Endothelial cell (in vitro differentiated cells): ENCODE measurements at regions not wholly inside any gene's neighbourhood (a gene's known extent, or its start where the extent isn't known, plus 50 kb on each side); places are given as distances from the start of the nearest gene placed in this dataset.

Source experiments
- DNase-seq: peaks from one replicate; pipeline ENCODE4 v3.0.0; 2021; ENCODE audit warnings: low spot score
- H3K27ac Mint-ChIP-seq: one replicate; pipeline ENCODE4 v1.8.0; 2021; ENCODE audit warnings: mixed read lengths, inconsistent platforms; ENCODE audit not compliant: unreplicated experiment
- H3K27me3 Mint-ChIP-seq: one replicate; pipeline ENCODE4 v1.8.0; 2021; ENCODE audit warnings: mild to moderate bottlenecking, moderate library complexity, mixed read lengths, inconsistent platforms; ENCODE audit not compliant: unreplicated experiment
- H3K36me3 Mint-ChIP-seq: one replicate; pipeline ENCODE4 v1.8.0; 2021; ENCODE audit warnings: mild to moderate bottlenecking, low read depth, mixed read lengths, inconsistent platforms; ENCODE audit not compliant: unreplicated experiment
- H3K4me1 Mint-ChIP-seq: one replicate; pipeline ENCODE4 v1.8.0; 2021; ENCODE audit warnings: mild to moderate bottlenecking, mixed read lengths, inconsistent platforms; ENCODE audit not compliant: unreplicated experiment
- H3K4me3 Mint-ChIP-seq: one replicate; pipeline ENCODE4 v1.8.0; 2021; ENCODE audit warnings: mild to moderate bottlenecking, mixed read lengths, inconsistent platforms; ENCODE audit not compliant: unreplicated experiment
- H3K9me3 Mint-ChIP-seq: one replicate; pipeline ENCODE4 v1.8.0; 2021; ENCODE audit warnings: mixed read lengths, inconsistent platforms; ENCODE audit not compliant: unreplicated experiment
- CTCF ChIP-seq: fragments of 200-600 bp; sonication (generic); IDR thresholded peaks from one replicate; pipeline ENCODE4 v1.5.0; 2021; ENCODE audit warnings: antibody characterized with exemption; ENCODE audit not compliant: unreplicated experiment

DNA sequence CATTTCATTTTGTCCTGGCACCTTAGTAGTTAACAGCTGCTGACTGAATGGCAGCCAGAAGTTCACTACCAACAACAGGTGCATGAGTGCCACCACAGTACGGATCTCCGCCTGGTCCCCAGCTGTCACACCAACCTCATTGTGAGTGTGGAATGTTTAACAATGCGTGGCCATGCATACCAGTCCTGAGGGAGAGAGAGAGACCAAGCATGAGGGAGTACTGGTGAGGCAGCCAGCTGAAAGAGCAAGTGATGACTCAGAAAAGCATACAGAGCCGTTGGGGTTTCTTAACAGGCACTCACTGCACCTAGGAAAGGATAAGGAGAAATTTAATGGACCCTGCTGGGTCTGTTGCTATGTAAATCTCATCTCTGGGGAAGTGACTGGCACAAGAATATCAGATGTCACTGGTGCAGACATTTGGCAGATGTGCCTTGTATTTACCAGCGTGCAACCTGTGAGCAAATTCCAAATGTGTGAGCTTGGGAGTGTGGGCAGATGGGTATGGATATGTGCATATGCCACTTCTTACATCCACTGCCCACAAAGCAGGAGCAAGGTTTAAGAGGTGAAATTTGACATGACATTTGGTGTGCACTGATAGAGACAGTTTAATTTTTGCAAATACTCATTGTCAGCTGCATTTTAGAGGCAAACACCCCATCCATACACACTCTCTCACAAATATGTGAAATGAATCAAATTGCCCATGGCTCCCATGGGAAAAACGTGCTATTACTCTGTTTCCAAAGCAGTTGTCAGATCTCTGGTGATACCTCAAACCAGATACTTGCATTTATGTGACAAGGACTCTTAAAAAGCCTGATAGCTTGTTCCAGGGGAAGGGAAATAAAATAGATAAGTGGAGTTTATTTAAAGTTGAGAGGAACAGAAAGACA is 245.2 kb upstream of the ARPP21 start:
- no peak for TF ChIP-seq CTCF
- H3K36me3 Mint-ChIP-seq = peaks cover 7% of the 10 kb centered on the region
- DNase-seq = no peak
- H3K4me1 Mint-ChIP-seq = peaks cover 7% of the 10 kb centered on the region
- peaks cover 2% of the 10 kb centered on the region for H3K27me3 Mint-ChIP-seq
- peaks cover 5% of the 10 kb centered on the region for H3K9me3 Mint-ChIP-seq
- H3K27ac Mint-ChIP-seq = no peak overlapping the region
- no peak overlapping the region for H3K4me3 Mint-ChIP-seq

DNA sequence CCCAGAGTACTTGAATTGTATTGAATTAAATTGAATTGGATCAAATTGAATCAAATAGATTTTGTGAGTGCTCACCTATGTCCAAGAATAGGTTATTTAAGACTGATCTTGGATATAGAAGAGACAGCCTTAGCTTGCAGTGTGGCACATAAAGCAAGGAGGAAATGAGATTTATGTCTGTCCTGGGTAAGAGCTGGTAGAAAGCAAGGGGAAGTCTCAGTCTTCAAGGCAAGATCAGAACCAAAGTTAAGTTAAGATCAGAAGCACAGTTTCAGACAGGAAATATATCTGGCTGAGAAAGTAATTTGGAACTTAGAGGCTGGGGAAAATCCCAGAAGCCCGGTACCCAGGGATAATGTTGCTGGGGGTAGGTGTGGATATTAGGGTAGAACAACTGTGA is 244.4 kb upstream of the ARPP21 start:
- Mint-ChIP-seq H3K27me3 (peaks cover 2% of the 10 kb centered on the region), H3K27ac (no peak overlapping the region), H3K36me3 (peaks cover 7% of the 10 kb centered on the region), H3K9me3 (peaks cover 5% of the 10 kb centered on the region), H3K4me3 (no peak overlapping the region), H3K4me1 (peaks cover 7% of the 10 kb centered on the region)
- no peak for TF ChIP-seq CTCF
- DNase-seq = no peak

- TF ChIP-seq CTCF = no peak
- H3K27me3 Mint-ChIP-seq = no peaks in the 10 kb centered on the region
- no peaks in the 10 kb centered on the region for H3K9me3 Mint-ChIP-seq
- H3K27ac Mint-ChIP-seq = no peak overlapping the region
- no peak overlapping the region for H3K4me3 Mint-ChIP-seq
- H3K36me3 Mint-ChIP-seq = no peaks in the 10 kb centered on the region
- DNase-seq = no peak
- no peaks in the 10 kb centered on the region for H3K4me1 Mint-ChIP-seq
Measured at GRCh38 chr3:35401671-35402070, 237.7 kb upstream of the ARPP21 start.

DNA sequence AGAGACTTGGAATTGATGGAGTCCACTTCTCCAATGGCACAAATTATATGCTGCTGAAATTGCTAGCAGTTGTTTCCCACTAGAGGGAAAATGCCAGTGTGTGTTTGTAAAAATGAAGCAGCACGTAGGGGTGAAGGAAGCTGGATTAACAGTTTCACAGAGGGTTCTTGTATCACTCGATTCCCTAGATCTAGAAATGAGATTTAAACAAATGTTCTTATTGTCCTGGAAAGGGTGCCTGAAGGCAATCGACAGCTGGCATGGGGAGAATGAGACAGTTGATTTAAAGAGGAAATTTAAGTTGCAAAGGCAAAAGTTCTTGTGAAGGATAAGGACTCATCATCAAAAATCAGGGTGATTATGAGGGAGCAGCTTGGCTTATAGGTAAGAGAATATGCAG is 234.8 kb upstream of the ARPP21 start:
- H3K27me3 Mint-ChIP-seq = no peaks in the 10 kb centered on the region
- no peak for TF ChIP-seq CTCF
- no peaks in the 10 kb centered on the region for H3K9me3 Mint-ChIP-seq
- H3K4me1 Mint-ChIP-seq = no peaks in the 10 kb centered on the region
- H3K36me3 Mint-ChIP-seq = no peaks in the 10 kb centered on the region
- no peak overlapping the region for H3K27ac Mint-ChIP-seq
- H3K4me3 Mint-ChIP-seq = no peak overlapping the region
- DNase-seq = no peak

DNA sequence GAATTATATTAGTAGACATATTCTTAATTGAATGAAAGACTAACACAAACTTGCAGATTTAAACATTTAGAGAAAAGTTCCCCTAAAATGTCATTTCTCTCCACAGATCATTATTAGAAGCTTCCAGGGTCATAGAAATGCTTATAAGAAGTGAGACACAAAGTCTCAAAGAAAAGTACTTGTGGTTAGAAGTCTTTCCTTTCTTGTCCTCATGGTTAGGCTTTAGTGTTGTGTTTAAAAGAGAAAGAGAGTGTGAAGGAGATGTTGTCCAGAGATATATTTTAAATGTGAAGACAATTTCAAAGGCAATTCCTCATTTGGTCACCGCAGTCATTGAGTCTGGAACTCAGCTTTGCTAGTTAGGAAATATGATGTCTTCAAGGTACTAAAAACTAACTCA is 230.4 kb upstream of the ARPP21 start:
- TF ChIP-seq CTCF = no peak
- Mint-ChIP-seq H3K9me3 (no peaks in the 10 kb centered on the region), H3K4me3 (no peak overlapping the region), H3K27ac (no peak overlapping the region), H3K36me3 (no peaks in the 10 kb centered on the region), H3K27me3 (no peaks in the 10 kb centered on the region), H3K4me1 (no peaks in the 10 kb centered on the region)
- DNase-seq = no peak
